ENCODE measurements at regions not wholly inside any gene's neighbourhood (a gene's known extent, or its start where the extent isn't known, plus 50 kb on each side); places are given as distances from the start of the nearest gene placed in this dataset.

GRCh38 chr20:57934007-57934805, 224.4 kb upstream of the PMEPA1 start:
- peaks cover 0 to 4% (median 0%) of the 10 kb centered on the region in 8 donors for H3K9me3 ChIP-seq
- TF ChIP-seq POLR2A (IDR thresholded peaks at IDR 0.05): no peak
- no peak for TF ChIP-seq POLR2AphosphoS5 (IDR thresholded peaks at IDR 0.05)
- no peak for TF ChIP-seq CTCF (IDR thresholded peaks at IDR 0.05 in 8 of 11, conservative IDR thresholded peaks at IDR 0.05 in 3 of 11)
- no peak overlapping the region for H3K4me3 ChIP-seq
- H3K27me3 ChIP-seq (replicated peaks in 1 of 7): no peaks in the 10 kb centered on the region
- H3K27ac ChIP-seq: no peak overlapping the region
- WGBS, 5 donors: 61 to 82% (median 70%) methylated on average over 9 to 10 of the region's 10 CpGs
- DNase-seq: no peak
- no peaks in the 10 kb centered on the region for H3K36me3 ChIP-seq
- H3K4me1 ChIP-seq: peaks cover 0 to 13% (median 8%) of the 10 kb centered on the region in 6 donors
- intact Hi-C loops (cut with DNase I; ENCODE audit: low total_unique reads): no loop called here

- no peak for DNase-seq
- Histone ChIP-seq H3K9me3 (peaks cover 0 to 10% (median 0%) of the 10 kb centered on the region in 8 donors), H3K4me3 (no peak overlapping the region), H3K4me1 (no peaks in the 10 kb centered on the region), H3K27ac (no peak overlapping the region), H3K27me3 (replicated peaks in 1 of 7) (peaks cover 0 to 4% (median 0%) of the 10 kb centered on the region in 7 donors), H3K36me3 (no peaks in the 10 kb centered on the region)
- intact Hi-C loops (cut with DNase I; ENCODE audit: low total_unique reads): no loop called here
- 80 to 93% (median 86%) methylated on average over 17 of the region's 17 CpGs for WGBS, 5 donors
- no peak for TF ChIP-seq POLR2A (IDR thresholded peaks at IDR 0.05)
- TF ChIP-seq CTCF (IDR thresholded peaks at IDR 0.05 in 8 of 11, conservative IDR thresholded peaks at IDR 0.05 in 3 of 11): no peak
- no peak for TF ChIP-seq POLR2AphosphoS5 (IDR thresholded peaks at IDR 0.05)
These were observed 222.5 kb upstream of the PMEPA1 start for GRCh38 chr20:57932227-57932864.

GRCh38 chr20:57930351-57930750, 220.5 kb upstream of the PMEPA1 start:
- peaks cover 0 to 29% (median 18%) of the 10 kb centered on the region in 8 donors for H3K9me3 ChIP-seq
- DNase-seq: no peak
- 90 to 95% (median 94%) methylated on average over 5 of the region's 5 CpGs for WGBS, 5 donors
- H3K27me3 ChIP-seq (replicated peaks in 1 of 7): peaks cover 0 to 8% (median 0%) of the 10 kb centered on the region in 7 donors
- intact Hi-C loops (cut with DNase I; ENCODE audit: low total_unique reads): no loop called here
- H3K4me3 ChIP-seq: no peak overlapping the region
- no peak overlapping the region for H3K27ac ChIP-seq
- no peaks in the 10 kb centered on the region for H3K36me3 ChIP-seq
- no peak for TF ChIP-seq CTCF (IDR thresholded peaks at IDR 0.05 in 8 of 11, conservative IDR thresholded peaks at IDR 0.05 in 3 of 11)
- no peaks in the 10 kb centered on the region for H3K4me1 ChIP-seq
